GDM1 (cell line): ENCODE measurements at regions not wholly inside any gene's neighbourhood (a gene's known extent, or its start where the extent isn't known, plus 50 kb on each side); places are given as distances from the start of the nearest gene placed in this dataset.
"Not testable (repeated sequence)": the region's sequence is repeated elsewhere in the genome, so short reads cannot be mapped to it uniquely, and the experiment has no call there.

Experiments
- DNase-seq: peaks from one replicate; lab custom pipeline; 2025; lab: John Stamatoyannopoulos, UW

DNA sequence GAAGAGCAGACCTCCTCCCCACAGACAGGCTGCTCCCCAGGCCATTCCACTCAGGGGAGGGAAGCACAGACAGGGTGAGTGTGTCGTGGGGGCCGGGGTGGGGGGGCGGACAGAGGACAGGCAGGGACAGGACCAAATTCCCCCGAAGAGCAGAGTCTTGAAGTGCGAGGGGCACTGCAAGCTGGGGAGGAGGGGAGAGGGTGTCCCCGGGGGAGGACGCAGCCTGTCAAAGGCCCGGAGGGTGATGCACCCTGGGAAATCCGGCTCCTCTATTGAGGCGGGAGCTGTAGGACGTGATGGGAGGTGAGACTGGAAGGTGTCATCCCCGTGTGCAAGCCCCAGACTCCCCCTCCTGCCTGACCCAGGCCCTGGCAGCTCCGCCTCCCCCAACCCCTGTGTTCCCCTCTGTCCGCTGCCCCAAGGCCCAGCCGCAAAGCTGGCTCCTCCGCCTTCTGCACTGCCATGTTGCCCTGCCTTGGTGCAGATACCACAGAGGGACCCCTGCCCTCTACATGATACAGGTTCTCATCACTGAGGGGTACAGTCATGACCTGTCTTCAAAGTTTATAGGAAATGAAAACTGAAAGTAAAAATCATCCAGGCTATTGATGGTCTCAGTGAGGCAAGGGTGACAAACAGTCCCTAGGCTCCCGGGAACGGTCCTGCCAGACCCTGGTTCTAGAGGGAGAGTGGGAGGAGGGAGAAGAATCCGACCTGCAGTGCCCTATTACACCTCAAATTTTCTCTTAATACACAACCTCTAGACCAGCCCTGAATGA lies 76.3 kb upstream of the IQSEC1 start:
- DNase-seq, result no peak

DNA sequence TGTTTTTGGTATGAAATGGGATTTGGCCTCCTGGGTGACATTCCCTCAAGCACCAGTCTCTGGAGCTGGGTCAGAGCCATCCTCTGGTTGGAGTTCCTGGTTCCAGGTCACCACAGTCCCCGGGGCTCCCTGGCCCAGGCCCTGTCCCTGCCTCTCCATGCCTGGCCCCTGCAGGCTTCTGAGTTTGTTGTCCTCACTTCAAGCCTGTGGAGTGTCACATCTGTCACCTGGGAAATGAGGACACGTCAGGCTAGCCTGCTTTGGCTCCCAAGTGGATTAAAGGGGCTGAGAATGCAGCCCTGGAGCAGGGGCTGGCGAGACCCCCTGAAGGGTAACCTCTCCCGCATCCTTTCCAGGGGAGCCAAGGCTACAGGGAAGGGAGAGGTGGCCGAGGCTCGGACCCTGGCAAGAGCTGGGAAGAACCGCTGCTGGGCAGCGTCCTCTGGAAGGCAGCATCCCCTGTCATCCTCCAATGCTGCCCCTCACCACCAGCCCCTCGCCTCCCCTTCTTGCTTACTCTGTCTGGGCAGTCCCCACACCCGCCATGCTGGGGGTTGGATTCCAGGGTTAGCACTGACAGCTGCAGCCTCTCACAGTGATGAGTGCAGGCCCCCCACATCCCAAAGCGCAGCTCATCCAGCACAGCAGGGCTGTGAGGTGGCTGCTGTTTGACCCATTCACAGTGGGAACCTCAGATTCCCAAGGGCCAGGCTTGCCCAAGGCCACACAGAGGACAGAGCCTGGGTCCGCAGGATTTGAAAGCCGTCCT lies 75.5 kb upstream of the IQSEC1 start:
- no peak for DNase-seq

DNA sequence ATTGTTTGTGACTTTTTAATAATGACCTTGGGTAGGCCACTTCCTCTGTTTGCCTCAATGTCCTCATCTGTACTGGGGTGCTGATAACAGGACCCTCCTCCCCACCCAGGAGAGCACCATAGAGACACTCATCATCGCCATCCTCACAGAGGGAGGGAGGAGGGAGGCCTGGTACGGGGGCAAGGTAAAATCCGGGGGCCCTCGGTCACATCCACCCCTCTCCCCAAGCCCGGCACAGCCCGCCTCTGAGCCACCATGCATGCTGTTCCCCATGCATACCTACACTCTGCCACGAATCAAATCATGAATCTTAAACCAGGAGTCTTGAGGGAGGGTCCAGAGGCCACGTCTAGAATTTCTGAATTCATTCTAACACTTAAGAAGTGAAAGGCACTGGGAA lies 74.9 kb upstream of the IQSEC1 start:
- DNase-seq, result no peak

DNA sequence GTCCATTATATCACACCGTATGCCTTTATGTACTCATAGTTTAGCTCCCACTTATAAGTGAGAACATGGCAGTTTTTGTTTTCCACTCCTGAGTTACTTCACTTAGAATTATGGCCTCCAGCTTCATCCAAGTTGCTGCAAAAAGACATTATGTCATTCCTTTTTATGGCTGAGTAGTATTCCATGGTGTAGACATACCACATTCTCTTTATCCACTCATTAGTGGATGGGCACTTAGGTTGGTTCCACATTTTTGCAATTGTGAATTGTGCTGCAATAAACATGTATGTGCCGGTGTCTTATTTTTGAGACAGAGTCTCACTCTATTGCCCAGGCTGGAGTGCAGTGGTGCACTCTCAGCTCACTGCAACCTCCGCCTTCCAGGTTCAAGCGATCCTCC lies 74.1 kb upstream of the IQSEC1 start:
- DNase-seq, result no peak

DNA sequence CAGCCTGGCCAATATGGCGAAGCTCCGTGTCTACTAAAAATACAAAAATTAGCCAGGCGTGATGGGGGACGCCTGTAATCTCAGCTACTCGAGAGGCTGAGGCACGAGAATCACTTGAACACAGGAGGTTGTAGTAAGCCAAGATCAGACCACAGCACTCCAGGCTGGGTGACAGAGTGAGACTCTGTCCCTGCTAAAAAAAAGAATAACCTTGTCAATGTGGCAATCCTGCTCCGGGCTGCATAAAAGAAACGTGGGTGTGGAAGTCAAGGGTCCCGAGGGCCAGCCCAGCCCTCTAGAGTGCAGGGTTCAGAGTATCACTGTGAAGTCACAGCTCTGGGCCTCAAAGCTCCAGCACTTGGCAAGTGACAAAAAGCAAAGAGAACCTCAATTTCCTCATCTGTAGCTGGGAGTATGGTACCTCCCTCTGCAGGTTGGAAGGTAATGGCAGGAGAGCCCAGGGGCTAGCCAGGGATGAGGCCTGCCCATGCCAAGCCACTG lies 73.5 kb upstream of the IQSEC1 start:
- DNase-seq, result no peak

DNA sequence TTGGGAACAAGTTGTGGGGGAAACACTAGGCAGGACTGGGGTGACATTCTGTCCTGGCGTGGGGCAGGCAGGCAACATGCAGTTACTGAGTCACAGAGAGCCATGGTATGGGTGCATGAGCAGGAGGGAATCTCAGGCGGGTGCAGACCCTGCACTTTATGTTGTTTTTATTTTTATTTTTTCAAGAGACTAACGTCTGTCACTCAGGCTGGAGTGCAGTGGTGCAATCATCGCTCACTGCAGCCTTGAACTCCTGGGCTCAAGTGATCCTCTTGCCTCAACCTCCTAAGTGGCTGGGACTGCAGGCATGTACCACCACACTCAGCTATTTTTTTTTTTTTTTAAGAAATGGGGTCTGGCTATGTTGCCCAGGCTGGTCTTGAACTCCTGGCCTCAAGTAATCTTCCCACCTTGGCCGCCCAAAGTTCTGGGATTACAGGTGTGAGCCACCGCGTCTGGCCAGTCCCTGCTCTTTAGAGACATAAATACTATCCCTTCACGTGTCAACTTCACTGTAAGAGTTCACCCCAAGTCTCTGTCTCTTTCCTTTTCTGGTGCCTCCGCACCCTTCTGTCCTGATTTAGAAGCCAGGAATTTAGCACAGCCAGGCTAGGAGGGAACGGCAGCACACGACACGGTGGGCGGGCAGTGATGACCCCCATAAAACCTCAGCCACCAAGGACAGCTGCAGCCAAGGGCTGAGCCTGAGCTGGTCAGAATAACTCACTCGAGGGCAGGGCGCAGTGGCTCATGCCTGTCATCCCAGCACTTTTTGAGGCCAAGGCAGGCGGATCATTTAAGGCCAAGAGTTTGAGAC lies 72.8 kb upstream of the IQSEC1 start:
- DNase-seq, result no peak

DNA sequence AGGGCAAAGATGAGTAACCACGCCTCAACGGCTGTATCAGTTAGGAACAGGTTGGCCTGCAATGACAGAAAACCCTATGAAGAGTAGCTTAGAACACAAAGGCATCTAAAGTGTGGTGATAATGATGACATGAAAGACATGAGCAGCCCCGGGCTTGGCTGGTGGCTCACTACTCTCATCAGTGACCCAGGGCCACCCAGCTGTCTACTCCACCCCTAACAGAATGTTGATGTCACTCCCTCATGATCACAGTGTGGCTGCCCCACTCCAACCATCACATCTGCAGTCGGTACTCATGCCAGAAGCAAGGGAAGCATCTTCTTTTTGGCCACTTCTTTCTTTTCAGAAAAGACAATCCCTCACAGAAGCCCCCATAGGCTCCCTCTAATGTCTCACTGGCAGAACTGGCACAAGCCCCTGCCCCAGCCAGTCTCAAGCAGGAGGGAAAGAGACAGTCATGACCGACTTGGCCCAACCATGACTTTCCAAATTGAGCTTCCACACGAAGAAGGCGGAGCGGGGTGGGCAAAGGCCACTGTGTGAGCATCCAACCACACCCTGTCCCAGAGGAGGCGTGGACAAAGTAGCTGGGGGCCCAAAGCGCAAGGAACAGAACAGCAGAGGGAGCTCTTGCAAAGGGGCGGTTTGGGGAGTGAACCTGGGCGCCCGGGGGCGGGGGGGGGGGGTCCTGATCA lies 72.0 kb upstream of the IQSEC1 start:
- no peak for DNase-seq

DNA sequence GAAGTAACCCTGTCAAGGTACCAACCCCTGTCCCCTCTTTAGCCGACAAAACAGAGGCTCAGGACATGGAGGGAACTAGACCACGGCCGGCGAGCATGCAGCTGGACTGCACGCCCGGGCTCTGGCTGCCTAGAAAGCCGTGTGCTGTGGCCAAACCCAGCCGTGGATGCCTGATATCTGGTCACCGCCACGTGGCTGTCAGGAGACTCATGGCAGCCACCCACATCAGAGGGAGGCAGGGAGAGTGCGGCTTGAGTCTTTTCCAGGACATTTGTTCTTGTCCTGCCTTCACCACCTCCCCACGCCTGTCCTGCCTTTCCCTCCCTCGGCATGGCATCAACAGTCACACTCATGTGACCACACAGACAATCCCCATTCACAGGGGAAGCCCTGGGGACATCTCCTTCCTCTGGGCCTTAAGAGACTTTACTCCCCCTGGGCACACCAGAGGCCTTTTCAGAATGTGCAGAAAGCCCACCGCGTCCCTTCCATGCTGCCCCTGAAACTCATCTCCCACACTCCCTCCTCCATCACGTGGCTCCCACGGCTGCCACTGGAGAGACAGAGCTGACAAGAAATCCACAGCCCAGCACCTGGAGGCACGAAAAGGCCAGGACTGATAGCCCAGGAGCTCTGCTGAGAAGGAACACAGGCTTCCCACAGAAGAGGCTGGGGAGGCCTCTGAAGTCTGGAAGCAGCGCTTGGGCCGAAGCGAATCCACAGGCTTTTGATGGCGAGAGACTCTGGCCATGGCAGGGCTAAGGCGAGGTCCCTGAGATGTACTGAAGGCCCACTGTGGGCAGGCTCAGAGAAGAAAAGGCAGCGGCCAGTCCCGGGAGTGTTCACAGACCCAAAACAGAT lies 71.2 kb upstream of the IQSEC1 start:
- no peak for DNase-seq

DNA sequence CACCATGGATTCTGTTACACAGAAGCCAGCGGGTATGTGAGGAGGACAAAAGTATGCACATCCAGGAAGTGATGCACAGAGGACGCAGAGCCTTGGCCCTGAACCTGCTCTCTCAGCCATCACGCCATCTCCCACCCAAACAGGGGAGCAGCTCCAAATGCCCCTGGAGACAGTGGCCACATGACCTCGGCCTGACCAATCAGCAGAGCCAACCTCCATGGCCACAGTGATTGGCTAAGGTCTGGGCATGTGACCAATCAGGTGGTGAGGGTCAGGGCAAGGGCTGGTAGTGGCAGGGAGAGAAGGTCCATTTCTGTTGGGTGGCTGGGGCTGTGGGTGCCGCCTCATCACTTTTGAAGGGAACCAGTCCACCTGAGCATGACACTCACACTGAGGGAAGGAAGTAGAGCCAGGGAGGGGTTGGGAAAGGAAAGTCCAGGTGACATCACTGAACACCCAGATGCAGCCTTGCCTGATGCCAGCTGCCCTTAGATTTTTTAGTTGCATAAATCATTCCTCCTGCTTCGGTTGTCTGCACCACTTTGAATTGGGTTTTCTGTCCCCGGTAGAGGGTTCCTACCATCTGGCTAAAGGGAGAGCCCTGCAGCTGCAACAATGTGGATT lies 70.3 kb upstream of the IQSEC1 start:
- no peak for DNase-seq

DNA sequence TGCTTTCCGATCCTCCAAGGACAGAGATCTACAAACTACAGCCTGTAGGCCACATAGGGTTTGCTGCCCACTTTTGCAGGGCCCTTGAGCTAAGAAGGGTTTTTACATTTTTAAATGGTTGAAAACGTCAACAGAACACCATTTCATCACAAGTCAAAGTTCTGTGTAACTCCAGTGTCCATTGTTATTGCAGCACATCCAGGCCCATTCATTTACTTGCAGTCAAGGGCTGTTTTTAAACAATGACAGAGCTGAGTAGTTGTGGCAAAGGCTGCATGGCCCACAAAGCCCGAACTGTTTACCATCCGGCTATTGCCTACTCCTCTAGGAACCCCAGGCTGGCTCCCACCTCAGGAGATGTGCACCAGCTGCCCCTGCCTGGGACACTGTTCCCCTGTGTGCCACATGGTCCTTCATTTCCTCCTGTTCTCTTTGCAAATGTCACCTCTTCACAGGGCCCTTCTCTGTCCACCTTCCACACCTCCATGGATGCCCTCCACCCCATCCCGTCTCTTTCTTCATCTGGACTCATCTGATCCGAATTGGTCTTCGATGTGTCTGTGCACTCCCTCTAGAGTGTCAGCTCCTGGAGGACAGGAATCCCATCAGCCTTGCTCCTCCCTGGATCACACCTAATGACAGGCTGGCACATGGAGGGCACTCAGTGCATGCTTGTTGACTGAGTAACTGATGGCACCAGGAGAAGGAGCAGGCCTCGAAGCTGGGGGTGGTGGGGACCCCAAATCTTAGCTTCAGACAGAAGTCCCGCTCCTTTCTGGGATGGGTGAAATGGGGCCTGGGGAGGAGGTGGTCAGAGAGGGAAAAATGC lies 69.5 kb upstream of the IQSEC1 start:
- no peak for DNase-seq

DNA sequence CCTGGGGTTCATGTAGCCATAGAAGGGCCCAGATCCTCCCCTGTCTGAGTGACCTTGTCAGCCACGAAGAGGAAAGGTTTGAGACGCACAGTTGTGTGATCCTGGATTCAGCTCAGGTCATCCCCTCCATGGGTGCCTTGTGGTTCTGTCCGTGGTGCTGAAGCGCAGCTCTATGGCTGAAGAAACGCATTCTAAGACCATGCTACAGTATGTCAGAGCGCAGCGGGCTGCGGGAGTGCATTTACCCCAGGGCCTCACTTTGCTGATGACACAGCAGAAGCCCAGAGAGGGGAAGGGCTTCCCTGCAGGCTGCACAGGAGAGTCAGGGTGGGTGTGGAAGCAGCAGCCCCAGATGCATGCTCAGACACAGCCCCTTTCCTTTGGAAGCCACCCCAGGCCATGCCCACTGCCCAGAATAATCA lies 68.8 kb upstream of the IQSEC1 start:
- DNase-seq, result no peak

DNA sequence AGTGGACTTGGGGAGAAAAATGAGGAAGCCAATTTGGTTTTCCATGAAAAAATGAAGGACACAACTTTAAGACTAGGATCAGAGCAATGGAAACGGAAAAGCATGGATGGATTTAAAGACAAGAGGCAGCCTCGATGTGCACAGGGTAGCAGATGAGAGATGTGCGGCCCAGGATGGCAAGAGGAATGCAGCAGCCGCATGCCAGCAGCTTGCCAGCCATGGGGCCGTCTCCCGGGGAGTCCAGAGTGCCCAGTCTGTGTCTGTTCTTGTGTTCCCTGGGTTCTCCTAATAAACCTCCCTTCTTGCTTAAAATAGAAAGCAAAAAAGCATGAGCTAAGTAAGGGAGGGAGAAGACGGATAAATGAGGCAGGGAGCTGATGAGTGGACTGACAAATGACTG lies 68.0 kb upstream of the IQSEC1 start:
- no peak for DNase-seq

DNA sequence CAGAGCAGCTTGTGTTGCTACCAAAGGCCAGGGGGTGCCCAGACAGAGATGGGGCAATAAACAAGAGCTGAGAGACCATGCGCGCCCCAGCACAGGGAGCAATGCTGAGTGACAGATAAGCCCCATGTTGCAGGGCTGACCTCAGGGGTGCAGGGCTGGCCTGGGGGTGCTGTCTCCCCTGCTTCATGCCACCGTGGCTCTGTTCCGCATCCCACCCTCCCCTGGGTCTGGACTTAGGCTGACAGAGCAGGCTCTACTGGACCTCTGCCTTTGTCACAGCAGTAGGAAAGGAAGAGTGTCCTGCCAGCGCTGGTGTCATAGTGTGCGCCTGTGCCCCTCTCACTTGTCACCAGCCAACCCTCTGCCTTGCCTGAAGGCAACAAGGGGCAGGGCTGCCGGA lies 67.4 kb upstream of the IQSEC1 start:
- no peak for DNase-seq

DNA sequence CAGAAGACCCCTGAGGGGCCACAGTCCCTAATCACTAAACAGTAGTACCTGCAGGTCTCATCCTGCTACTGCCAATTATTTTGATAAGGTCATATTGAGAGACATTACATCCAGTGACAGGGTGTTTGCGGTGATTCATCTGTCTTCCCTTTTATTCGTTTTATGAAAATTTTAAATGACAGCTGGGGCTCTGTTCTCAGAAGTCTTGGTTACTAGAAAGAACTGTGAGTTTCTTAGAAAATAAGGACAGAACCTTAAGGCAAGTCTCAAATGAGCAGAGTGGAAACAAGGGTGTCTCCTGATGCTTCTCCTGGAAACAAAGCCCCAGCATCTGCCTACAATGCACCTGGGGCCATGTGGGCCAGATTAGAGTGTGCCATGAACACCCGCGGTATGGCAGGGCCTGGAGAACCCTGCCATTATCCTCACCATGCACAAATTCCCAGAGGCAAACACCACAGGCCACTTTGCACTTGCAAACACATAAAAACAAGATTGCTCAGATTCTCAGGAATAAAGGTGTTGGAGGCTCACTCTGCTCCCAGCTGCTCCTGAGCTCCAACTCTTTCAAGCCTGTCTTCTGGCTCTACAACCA lies 66.3 kb upstream of the IQSEC1 start:
- no peak for DNase-seq

DNA sequence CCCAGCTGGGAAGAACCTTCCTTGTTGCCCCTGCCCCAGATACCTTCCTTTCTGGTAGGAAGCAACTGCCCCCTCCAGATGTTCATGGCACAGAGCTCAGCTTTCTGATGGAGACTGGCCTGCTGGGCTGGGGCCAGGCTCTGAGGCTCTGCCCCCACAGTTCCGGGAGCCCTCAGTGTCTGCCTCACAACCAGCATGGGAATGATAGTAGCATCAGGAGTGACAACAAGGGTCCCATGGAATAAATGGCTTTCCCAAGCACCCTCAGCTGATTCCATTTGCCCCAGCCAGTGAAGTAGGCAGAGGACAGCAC lies 65.6 kb upstream of the IQSEC1 start:
- no peak for DNase-seq

DNA sequence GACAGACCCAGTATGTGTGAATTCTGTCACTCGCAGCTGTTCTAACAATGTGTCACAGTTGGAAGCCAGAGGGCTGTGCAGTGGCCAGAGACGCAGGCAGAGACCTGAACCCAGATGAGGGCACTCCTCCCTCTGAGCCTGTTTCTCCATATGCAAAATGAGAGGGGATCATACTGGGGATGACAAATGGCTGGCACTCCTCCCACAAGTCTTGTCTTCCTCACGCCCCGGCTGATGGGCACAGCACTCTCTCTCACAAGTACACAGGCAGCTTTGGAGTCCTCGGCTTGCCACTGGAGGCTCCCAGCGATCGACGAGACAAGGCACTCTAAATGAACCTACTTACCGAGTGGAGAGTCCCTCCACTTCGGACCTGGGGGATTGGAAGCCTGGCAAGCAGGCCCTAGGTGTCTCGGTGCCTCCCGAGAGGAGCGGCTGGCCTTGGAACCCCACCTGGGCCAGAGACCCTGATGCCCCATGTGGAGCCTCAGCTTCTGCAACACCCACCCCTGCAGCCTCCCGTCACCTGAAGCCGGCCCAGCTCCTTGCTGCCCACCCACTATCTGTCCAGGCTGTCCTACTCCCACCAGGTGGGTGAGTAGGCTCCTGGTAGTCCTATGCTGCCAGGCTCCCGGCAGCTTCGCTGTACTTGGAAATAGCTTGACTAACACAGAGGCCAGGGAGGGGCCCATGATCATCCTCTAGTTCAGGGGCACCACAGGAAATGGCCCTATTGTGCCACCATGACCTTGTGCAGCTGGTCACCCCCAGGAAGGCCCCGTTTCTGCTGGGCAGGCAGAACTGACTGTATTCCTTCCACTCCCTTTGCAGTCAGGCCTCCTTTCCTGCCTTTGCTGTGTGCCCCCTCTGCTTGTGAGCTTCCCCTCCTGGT lies 65.0 kb upstream of the IQSEC1 start:
- DNase-seq, result no peak

DNA sequence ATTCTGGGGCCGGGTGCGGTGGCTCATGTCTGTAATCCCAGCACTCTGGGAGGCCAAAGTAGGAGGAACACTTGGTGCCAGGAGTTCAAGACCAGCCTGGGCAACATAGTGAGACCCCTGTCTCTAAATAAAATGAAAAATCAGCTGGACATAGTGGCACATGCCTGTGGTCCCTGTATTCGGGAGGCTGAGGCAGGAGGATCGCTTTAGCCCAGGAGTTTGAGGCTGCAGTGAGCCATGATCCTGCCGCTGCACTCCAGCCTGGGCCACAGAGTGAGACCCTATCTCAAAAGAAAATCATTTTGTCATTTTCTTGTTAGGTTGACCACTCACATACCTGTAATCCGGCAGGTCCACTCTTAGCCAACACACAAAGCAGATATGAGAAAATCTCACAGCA lies 63.6 kb upstream of the IQSEC1 start:
- not testable (repeated sequence) for DNase-seq

DNA sequence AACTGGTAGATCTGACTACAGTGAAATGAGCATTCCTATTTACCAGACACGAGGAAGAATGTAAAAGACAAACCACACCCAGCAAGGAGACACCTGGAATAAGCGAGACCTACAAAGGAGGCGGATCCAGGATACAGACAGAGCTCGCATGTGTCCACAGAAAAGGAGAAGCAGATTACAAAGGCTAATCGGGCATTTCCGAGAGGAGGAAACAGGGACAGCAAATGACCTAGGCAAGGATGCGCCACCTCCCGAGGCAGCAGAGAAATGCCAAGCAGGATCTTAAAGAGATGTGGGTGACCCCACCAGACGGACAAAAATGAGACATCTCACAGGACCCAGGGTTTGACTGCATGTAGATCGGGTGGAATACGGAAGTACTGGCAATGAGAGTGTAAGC lies 63.2 kb upstream of the IQSEC1 start:
- DNase-seq, result no peak
